Bronchial epithelial cell (primary cell): ENCODE measurements at regions not wholly inside any gene's neighbourhood (a gene's known extent, or its start where the extent isn't known, plus 50 kb on each side); places are given as distances from the start of the nearest gene placed in this dataset.
A peak's percentile ranks its signal among the peaks of the same experiment; 100 is the strongest.

Source experiments
- DNase-seq: peaks from one replicate; pipeline ENCODE4 v3.0.0-alpha.2; 2010; ENCODE audit warnings: low read depth
- FAIRE-seq: peaks from 2 replicates; lab custom pipeline; 2011; peaks lifted over from hg19 to GRCh38; lab: Jason Lieb, UNC
- H3K27me3 ChIP-seq: 2 replicates; pipeline ENCODE4 v1.5.1; 2011; ENCODE audit warnings: low read length; ENCODE audit not compliant: control insufficient read depth, insufficient read depth
- H3K36me3 ChIP-seq: 2 replicates; pipeline ENCODE4 v1.5.1; 2011; ENCODE audit warnings: low read length; ENCODE audit not compliant: control insufficient read depth, insufficient read depth
- H3K4me3 ChIP-seq: 2 replicates; pipeline ENCODE4 v1.5.1; 2011; ENCODE audit warnings: mild to moderate bottlenecking, low read depth, low read length, control low read depth
- CTCF ChIP-seq: IDR thresholded peaks from 2 replicates; pipeline ENCODE4 v1.5.1; 2011; ENCODE audit warnings: mild to moderate bottlenecking, moderate library complexity, low read length, control low read depth, inconsistent platforms; ENCODE audit not compliant: insufficient read depth, severe bottlenecking

DNA sequence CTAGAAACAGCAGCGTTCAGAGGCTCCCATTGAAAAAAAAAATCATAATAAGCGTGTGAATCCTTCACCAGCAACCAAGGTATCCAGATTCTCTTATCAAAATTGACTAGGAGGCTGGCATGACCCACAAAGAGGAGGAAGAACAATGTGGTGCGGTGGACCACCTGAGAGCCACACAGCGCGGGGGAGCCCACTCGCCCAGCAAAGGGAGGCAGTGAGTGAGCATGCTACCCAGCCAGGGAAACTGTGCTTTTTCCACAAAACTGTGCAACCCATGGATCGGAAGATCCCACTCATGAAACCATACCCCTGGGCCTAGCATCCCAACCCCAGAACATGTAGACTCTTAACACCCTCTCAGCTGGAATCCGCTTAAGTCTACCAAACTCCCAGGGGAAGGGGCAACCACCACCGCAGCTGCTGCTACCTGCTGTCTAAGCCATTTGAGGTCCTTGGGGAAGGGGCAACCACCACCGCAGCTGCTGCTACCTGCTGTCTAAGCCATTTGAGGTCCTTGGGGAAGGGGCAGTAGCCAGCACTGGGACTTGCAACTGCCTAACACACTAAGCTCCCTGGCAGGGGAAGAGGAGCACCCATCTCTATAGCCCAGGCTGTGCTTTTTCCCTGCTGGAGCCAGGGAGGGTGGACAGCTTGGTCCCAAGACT lies 102.8 kb upstream of the CLDN18 start:
- no peak for TF ChIP-seq CTCF
- Histone ChIP-seq H3K27me3 (no peaks in the 10 kb centered on the region), H3K36me3 (no peaks in the 10 kb centered on the region), H3K4me3 (no peak overlapping the region)
- no peak for FAIRE-seq
- DNase-seq, result no peak

- no peak for DNase-seq
- H3K27me3 ChIP-seq, result no peaks in the 10 kb centered on the region
- no peak for FAIRE-seq
- TF ChIP-seq CTCF, result no peak
- no peaks in the 10 kb centered on the region for H3K36me3 ChIP-seq
- no peak overlapping the region for H3K4me3 ChIP-seq
Measured at GRCh38 chr3:137924628-137925027, 85.3 kb upstream of the CLDN18 start.

DNA sequence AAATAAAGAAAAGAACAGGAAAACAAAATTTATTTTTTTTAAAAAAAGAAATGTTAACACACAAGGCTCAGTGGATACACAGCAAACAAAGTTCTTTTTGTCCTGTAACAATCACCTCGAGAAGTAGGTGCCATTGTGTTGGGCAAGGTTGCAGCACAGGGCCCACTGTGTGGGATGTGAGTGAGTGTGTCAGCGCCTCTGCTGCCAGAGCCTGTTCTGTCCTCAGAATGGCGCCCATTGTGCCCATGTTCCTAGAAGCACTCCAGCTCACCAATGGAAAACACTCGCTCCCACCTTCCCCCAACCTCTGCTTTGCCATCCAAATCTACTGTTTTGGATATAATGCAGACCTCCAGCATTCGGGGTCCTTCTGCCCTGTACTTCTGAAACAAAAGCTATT lies 84.9 kb upstream of the CLDN18 start:
- H3K36me3 ChIP-seq, result no peaks in the 10 kb centered on the region
- DNase-seq (no peak), FAIRE-seq (no peak)
- no peak for TF ChIP-seq CTCF
- no peaks in the 10 kb centered on the region for H3K27me3 ChIP-seq
- no peak overlapping the region for H3K4me3 ChIP-seq

DNA sequence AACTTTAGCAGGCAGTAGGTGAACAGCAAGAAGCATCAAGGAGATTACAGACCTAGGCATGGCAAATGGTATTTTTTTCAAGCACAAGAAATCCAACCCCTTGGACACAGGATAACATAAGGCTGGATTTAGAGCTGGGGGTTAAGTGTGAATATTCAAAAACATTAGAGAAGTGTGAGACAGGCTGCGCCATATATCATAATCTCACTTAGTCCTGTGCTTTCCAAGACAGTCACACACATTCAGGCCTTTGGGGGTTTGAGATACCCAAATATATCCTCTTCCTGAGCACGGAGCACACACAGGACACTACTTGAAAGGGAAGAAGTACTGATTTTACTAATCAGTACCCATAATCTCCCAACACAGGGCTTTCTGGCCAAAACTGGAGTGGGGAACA lies 83.0 kb upstream of the CLDN18 start:
- no peak overlapping the region for H3K4me3 ChIP-seq
- H3K27me3 ChIP-seq, result no peaks in the 10 kb centered on the region
- no peak for DNase-seq
- no peak for TF ChIP-seq CTCF
- no peaks in the 10 kb centered on the region for H3K36me3 ChIP-seq
- no peak for FAIRE-seq

- H3K4me3 ChIP-seq, result no peak overlapping the region
- DNase-seq (no peak), FAIRE-seq (no peak)
- no peaks in the 10 kb centered on the region for H3K27me3 ChIP-seq
- TF ChIP-seq CTCF, result no peak
- no peaks in the 10 kb centered on the region for H3K36me3 ChIP-seq
Measured at GRCh38 chr3:137930976-137931375, 79.0 kb upstream of the CLDN18 start.

DNA sequence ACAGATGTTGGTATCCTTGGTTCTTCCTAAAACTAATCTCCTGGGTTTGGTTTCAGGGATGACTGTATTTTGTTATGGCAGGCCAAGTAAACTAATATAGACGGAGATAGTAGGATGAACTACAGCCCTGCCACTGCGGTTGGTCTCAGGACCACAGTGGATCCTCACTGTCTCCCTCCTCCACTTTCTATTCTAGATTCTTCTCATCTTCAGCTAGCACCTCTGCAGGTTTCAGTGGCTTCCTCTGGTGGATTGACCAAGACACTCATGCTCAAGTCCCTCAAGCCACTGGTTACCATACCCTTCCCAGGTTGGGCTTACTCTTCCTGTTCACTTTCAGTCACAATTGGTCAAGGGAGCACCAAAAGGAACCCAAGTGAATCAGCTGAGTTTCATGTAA lies 71.1 kb upstream of the CLDN18 start:
- peak; percentile 23 for FAIRE-seq
- Histone ChIP-seq H3K27me3 (no peaks in the 10 kb centered on the region), H3K36me3 (no peaks in the 10 kb centered on the region), H3K4me3 (no peak overlapping the region)
- DNase-seq, result no peak
- TF ChIP-seq CTCF, result no peak
